NCI-H2107 treated with DMSO at 0.1 percent for 48 hours (cell line): ENCODE measurements at regions not wholly inside any gene's neighbourhood (a gene's known extent, or its start where the extent isn't known, plus 50 kb on each side); places are given as distances from the start of the nearest gene placed in this dataset.

Experiments used
- DNase-seq: peaks from one replicate; lab custom pipeline; 2025; ENCODE audit not compliant: unreplicated experiment; lab: John Stamatoyannopoulos, UW

- DNase-seq, result no peak
Measured at GRCh38 chr2:19723021-19723420, 178.8 kb downstream of the TTC32 start.

GRCh38 chr2:19722531-19722971 lies 179.2 kb downstream of the TTC32 start:
- no peak for DNase-seq

- DNase-seq, result no peak
Measured at GRCh38 chr2:19720306-19720705, 181.5 kb downstream of the TTC32 start.

GRCh38 chr2:19719540-19719939 lies 182.2 kb downstream of the TTC32 start:
- no peak for DNase-seq

- no peak for DNase-seq
Measured at GRCh38 chr2:19717446-19717845, 184.3 kb downstream of the TTC32 start.

GRCh38 chr2:19714926-19715325 lies 186.9 kb downstream of the TTC32 start:
- no peak for DNase-seq

GRCh38 chr2:19712850-19713249 lies 188.9 kb downstream of the TTC32 start:
- no peak for DNase-seq

GRCh38 chr2:19711470-19712372 lies 190.1 kb downstream of the TTC32 start:
- no peak for DNase-seq

GRCh38 chr2:19710230-19710629 lies 191.6 kb downstream of the TTC32 start:
- no peak for DNase-seq

GRCh38 chr2:19709553-19709952 lies 192.2 kb downstream of the TTC32 start:
- DNase-seq, result no peak

GRCh38 chr2:19708776-19709175 lies 193.0 kb downstream of the TTC32 start:
- no peak for DNase-seq

- DNase-seq, result no peak
Measured at GRCh38 chr2:19706332-19706731, 195.5 kb downstream of the TTC32 start.

GRCh38 chr2:19702267-19702666 lies 199.5 kb downstream of the TTC32 start:
- DNase-seq, result no peak

GRCh38 chr2:19700861-19701585 lies 200.8 kb downstream of the TTC32 start:
- no peak for DNase-seq

- no peak for DNase-seq
Measured at GRCh38 chr2:19697131-19697530, 204.7 kb downstream of the TTC32 start.

GRCh38 chr2:19695706-19696105 lies 206.1 kb downstream of the TTC32 start:
- DNase-seq, result no peak

GRCh38 chr2:19691892-19692291 lies 209.9 kb downstream of the TTC32 start:
- no peak for DNase-seq

- no peak for DNase-seq
Measured at GRCh38 chr2:19690429-19690828, 211.4 kb downstream of the TTC32 start.

GRCh38 chr2:19689646-19690168 lies 212.1 kb downstream of the TTC32 start:
- DNase-seq, result no peak

- DNase-seq, result no peak
Measured at GRCh38 chr2:19688059-19688458, 213.7 kb downstream of the TTC32 start.

GRCh38 chr2:19687017-19687659 lies 214.6 kb downstream of the TTC32 start:
- DNase-seq, result no peak
